ENCODE measurements at regions not wholly inside any gene's neighbourhood (a gene's known extent, or its start where the extent isn't known, plus 50 kb on each side); places are given as distances from the start of the nearest gene placed in this dataset.

DNA sequence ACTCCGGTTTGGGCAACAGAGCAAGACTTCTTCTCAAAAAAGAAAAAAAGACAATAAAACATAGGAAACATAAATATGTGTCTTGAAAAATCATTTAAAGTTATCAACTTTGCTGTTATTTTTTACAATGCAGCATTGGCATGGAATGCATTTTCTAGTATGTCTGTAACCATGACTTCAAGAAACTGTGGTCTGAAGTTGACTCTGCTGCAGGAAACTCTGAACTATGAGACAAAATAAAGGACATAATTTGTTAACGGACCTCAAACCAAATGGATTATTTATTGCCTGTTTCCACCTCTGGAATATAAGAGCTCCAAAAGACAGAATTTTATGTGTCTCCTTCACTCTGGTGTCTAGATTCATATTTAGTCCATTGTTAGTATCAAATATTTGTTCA lies 79.1 kb downstream of the TRIB2 start:
- no peak for DNase-seq (ENCODE audit: low spot score)

DNA sequence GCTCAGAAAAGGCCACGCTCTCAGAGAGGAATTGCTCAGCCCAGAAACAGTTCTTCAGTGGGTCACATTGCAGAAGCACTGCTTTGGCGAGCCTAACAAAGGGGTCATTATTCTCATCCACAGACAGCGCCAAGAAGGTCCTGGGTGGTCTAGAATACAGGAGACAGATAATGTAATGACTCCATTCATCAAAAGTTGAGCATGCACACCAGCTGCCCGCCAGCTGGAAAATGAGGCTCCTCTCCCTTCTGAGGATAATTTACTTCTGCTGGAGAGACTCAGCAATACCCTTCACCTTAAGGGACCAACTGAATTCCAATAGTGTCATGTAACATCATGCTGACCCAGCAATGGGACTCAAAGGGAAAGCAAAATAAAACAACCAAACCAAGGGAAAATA lies 79.9 kb downstream of the TRIB2 start:
- DNase-seq (ENCODE audit: low spot score), result peak; percentile 61

DNA sequence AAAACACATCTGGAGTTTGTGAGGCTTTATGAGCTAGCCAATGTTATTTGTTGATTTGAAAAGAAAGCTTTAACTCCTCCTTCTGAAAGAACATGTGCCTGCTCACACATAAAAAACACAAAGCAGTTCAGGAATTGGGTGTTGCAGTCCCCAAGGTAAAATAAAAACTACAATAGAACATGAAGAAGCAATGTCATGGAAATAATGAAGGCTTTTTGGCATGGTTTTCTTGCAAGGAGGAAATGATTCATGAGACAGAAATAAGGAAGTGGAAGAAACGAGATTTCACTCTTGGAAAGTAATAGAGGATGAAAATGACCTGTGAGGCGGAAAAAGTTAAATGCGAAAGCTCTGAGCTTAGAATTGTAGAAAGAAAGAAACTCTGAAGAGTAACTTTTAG lies 81.1 kb downstream of the TRIB2 start:
- DNase-seq (ENCODE audit: low spot score), result no peak

DNA sequence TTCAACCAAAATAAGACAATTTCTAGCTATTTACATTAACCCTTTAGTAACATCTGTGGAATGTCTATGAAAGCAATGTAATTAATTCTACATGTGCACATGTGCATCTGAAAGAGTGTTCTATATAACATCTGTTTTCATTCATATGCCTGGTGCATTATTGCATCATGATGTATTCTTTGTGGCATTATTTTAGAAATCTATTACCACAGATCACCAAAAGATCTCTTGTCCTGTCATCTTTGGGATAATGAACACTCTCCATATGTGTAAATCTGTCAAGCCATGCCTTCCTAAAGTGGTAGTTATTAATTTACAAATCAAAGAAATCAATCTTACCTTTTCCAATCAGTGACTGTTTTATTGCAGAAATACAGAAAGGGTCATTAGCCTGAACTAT lies 86.9 kb downstream of the TRIB2 start:
- DNase-seq (ENCODE audit: low spot score), result no peak

DNA sequence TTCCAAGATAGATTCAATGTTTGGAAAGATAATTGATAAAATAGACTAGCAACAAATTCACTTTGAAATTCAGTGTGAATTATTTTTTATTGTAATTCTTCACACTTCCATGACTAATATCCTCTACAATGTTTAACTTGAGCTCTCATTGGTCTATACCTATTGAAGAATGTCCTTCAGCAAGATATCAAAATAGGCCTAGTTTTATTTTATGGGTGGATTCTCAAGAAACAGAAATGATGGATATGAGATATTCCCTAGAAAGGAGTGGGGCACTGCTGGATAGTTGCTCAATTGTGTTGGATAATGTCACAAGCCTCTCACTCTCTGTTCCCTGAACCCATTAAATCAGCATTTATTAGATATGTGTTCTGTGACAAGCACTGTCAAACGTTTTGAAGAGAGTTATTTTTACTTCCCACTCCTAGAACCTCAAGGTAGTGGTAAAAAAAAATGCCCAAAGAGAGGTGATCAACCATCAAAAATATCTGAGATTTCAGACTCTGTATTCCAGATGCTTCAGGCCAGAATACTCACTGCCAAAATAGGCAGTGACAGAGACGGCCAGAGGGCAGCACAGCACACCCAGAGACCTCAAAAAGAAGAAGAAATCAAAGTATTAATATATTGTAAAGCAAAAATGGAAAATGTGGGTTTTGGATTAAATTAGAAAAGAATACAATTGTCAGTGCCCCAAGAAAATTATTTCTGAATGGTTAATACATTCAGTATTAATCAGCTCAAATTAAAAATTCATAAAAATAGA lies 87.5 kb downstream of the TRIB2 start:
- DNase-seq (ENCODE audit: low spot score), result no peak

DNA sequence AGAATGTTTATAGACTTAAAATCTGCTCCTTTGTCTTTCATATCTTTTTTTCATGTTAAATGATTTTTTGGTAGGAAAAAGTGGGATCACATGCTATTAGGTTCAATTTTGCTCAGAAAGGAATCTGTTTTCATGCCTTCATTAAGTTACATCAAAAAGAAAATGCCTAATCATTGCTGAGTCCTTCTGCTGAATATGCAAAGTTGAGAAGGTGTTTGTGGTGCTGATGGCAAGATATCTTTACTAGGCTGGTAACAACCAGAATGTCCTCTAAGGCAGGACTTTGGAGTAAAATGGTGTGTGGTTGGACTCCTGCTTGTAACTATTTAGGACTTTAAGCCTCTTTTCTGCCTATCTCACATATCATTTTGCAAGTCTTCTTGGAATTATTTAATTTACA lies 88.3 kb downstream of the TRIB2 start:
- DNase-seq (ENCODE audit: low spot score), result no peak

DNA sequence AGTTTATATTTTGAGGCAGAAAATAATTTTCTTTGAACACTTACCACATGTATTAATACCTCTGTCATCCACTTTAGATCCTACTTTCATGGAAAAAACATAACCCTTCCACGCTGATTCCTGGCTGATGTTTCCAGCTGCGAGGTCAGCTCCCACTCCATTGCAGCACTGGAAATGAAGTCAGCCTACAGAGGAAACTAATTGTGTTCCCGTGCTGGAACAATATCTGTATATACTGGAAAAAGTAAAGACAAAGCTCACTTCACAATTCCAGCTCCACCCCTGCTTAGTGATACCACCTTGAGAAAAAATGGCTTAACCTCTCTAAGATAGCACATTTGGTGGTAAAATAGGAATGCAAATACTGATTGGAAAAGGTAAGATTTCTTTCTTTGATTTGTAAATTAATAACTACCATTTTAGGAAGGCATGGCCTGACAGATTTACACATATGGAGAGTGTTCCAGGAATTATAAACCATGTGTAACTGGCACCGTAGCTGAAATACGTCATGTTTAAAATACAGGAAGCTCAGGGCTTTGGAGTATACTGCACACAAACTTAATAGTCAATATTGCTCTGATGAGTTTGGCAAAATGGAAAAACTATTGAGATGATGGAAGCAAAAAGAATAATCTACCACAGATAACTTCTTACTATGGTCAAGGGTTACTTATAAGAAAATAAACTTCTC lies 90.0 kb downstream of the TRIB2 start:
- no peak for DNase-seq (ENCODE audit: low spot score)

DNA sequence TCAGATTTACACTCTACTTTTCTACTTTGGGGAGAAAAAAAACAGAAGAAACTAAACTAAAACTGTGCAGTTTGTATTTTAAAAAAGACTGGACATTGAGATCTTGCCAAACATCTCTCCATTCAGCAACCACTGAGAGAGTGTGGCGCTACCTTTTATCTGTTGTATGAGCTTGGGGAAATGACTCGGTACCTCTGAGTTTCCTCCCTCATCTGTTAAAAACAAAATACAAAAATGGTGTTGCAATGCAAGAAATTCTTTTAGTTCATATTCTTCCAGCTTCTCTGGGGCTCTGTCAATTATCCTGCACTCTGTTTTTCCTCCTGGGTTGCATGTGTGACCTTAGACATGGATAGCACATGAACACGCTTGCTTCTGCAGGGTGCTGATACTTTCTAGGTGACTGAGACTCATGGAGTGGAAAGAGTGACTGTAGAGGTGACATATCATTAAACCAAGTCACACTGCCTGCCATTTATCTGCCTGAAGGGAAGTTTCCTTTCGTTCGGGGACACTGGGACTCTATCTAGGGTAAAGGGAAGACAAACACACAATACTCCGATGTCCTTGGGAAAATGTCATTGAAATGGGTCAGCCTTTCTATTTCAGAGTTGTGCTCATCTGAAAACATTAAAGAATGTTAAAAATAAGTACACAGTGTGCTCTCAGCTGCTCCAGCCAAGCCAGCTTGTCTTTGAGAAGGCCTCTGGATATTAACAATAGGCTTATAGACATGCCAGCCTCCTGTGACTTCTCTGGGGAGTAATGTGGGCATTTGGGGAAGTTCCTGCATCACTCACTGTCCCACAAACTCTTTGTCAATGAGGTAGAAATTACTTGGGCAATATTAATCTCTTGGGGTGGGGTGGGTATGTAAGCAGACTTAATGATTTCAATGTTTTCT lies 91.4 kb downstream of the TRIB2 start:
- DNase-seq (ENCODE audit: low spot score), result peak; percentile 13

DNA sequence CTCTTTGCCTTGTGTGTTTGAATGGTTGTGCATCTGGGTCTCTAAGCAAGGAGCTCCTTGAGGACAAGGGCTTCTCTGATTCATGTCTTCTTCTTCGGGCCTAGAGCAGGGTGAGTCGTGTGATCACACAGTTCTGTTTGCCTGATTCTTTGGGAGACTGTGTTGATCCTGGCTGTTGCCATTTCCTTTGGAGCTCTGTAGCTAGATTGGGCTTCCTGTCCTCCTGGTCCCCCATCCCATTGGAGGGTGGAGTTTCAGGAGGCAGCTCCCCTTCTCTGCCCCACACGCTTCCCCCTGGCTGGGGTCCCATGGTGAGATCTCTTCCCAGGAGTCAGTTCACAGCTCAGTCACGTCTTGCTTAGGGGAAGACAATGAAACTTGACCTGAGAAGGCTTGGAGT lies 92.8 kb downstream of the TRIB2 start:
- no peak for DNase-seq (ENCODE audit: low spot score)

DNA sequence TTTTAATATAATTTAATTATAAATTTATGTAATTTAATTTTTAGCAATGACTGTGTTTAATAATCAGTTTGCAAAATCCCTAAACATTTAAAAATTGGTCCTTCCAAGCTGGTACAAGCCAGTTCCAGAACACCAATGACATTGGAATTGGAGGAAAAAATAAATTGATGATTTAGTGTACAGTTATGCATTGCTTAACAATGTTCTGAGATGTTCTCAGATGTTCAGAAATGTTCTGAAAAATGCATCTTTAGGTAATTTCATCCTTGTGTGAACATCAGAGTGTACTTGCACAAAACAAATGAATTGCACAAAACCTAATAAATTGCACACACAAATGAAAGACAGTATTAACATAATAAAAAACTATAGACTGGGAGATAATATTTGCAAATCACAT lies 95.2 kb downstream of the TRIB2 start:
- DNase-seq (ENCODE audit: low spot score), result no peak

DNA sequence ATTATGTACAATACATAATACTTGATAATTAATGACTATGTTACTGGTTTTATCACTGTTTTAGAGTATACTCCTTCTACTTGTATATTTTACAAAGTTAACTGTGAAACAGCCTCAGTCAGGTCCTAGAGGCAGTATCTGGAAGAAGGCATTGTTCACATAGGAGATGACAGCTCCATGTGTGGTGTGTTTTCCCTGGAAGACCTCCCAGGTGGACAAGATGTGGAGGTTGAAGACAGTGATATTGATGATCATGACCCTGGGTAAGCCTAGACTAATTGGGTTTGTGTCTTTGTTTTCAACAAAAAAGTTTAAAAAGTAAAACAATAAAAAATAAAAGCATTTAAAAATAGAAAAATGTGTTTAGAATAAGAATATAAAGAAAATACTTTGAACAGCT lies 96.4 kb downstream of the TRIB2 start:
- DNase-seq (ENCODE audit: low spot score), result no peak

DNA sequence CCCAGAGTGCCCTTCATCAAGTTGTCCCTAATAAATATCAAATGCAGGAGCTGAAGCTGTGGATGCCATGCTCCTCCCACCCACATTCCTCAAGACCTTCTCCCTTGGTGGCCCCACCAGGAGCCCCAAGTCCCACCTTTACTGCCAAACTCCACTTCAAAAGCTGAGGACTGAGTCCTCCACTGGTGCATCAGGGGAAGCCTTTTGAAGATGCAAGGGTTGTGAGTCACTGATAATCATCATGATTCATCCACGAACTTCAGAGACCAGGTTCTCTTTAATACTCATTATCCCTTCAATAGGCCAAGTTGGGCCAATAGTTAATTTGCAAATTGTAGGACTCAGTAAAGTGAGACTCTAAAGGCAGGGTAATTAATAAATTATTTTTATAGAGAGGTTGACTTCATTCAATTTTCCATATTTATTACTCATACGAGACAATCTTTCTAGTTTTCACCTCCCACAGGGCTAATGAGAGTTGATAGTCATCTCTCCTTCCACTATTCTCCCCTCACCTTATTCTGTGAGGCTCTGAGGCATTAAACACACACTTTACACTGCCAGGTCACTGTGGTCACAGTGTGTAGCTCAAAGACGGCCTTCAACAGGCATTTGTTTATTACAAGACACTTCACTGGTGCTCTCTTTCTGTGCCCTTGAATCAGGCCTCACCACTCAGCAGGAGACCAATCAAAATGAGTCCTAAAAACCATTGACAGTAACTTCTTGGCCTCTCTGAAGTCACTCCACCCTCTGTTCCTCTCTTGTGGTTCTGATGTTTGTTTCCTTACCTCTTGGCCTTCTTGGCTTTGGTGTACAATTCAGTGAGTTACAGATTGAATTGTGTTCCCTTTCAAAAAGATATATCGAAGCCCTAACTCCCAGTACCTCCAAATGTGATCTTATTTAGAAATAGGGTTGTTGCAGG lies 99.9 kb downstream of the TRIB2 start:
- no peak for DNase-seq (ENCODE audit: low spot score)

DNA sequence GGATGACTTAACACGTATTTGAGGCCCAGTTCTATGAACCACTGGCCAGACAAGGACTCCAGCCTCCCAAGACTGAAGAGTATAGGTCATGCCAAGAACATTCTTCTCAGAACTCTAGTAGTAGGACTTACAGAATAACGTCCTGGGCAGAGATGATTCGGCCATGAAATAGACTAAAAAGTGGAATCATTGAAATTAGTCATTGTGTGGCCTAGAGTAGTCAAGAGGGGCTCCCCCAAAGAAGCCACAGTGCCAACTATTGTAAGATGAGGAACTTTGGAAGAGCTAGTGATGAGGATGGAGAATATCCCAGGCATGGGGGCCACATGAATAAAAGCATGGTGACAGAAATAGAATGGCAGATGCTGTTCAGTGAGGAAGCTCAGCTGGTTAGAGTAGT lies 101.1 kb downstream of the TRIB2 start:
- DNase-seq (ENCODE audit: low spot score), result no peak

DNA sequence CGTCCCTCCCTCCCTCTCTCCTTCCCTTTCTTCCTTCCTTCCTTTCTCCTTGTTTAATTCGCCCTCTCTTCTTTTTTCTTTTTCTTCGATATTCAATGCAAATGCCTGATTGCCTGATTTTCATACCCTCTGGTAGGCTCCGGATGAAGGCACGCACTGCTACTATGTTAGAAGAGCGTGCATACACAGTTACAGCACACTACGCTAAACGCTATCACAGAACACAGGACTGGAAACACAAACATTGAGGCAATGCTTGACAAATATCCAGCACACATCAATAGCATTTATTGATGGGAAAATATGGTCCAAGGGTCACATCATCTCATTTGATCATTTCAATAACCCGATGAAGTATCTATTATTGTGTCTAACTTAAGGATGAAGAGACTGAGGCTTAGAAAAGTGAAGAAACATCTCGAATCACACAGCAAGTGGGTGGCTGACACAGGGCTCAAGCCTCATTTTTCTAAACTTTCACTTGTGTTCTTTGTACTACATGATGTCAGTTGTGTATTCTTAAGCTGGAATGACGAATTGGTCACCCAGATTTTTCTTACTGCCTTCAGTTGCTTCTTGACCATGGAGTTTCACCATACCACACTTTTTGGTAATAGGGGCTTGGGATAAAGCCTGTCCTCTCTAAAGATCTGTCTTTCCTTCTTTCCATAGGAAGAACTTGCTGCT lies 101.8 kb downstream of the TRIB2 start:
- DNase-seq (ENCODE audit: low spot score), result no peak

DNA sequence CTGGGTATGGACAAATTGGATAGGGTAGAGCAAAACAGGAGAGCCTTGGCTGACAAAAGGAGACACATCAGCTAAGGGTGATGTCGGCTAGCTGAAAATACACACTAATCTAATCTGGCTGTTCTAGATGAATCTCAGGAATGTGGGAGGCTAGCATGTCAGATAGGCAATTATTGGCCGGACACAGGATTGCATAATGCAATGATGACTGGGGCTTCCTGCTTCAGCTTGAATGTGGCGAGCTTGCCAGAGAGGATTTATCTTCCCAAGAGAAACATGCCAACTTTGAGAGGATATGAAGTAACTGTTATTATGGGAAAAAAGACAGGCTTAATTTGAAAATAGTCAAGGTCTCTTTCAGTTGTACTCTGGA lies 102.4 kb downstream of the TRIB2 start:
- DNase-seq (ENCODE audit: low spot score), result no peak

DNA sequence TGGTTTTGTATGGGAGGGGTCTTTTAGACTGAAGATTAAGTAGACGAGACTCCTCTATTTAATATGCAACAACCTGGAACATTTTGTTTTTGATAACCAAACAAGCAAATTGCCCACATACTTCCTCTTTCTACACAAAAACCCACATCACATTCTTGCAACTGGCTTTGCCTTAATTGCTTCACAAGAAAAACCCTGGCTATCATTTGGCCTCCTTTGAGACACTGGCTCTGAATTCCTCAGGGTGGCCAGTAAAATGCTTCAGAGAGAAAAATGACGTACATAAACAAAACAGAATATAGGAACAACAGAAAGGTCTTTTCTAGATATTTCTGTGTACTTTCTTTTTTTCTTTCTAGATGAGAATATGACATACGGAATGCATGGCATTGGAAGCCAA lies 103.0 kb downstream of the TRIB2 start:
- no peak for DNase-seq (ENCODE audit: low spot score)

DNA sequence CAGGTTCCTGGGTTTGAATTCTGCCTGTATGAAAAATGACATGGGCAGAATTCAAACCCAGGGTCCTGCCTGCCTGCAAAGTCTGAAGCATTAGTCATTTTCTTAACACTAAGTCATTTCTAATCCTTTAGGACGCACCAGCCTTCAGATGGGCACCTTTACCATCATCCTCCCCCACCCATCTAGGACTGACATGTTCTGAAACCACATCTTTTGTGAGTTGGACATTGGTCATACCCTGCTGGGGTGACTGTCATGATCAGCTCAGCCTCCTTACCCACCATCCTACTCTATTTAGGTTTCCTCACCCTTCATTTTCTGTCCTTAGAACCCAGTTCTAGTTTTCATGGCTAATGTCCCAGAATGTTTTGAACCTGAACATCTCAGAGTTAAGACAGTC lies 104.9 kb downstream of the TRIB2 start:
- no peak for DNase-seq (ENCODE audit: low spot score)

DNA sequence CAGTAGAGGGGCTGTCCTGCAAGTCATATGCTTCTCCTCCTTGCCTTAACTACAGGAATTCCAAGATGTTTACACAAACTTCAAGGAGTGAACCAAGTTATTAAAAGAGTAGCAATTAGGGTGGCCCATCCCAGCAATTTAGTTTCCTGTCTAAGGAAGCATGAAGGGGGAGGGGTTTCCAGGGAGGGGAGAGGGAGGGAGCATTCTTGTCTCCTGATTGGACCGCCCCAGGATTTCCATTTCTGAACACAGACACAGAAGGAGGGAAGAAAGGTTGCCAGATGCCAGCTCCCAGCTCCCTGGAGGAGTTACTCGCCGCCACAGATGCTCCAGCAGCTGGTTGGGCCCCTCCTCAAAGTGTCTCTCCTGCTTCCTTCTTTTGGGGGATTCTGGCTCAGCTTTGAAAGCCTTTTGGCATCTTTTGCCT lies 107.6 kb downstream of the TRIB2 start:
- DNase-seq (ENCODE audit: low spot score), result no peak

DNA sequence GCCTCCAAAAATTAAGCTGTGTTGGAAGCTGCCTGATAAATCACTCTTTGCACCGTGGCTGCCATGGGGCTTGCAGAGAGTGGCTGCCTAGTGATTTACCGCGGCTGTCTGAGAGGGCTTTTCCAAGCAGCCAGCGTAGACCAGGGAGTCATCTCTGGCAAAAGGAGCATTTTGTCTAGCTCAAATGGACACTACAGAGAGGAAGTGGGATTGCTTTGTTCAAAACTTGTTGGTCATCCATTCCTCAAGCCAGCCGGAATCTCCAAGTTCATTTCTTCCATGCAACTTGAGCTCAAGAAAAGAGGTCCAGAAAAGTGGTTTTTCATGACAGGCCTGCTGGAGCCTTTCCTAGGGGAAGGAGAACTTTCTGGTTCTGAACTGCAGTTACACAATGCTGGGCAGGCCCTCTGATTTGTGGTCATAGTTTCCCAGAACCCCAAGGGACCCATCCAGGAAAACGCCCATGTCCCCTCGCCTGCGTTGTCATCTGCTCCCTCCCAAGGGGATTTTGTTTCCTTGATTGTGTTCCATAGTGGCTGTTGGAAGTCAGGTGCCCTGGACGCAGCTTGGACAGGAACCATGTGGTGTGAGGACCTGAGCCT lies 108.1 kb downstream of the TRIB2 start:
- DNase-seq (ENCODE audit: low spot score), result no peak

DNA sequence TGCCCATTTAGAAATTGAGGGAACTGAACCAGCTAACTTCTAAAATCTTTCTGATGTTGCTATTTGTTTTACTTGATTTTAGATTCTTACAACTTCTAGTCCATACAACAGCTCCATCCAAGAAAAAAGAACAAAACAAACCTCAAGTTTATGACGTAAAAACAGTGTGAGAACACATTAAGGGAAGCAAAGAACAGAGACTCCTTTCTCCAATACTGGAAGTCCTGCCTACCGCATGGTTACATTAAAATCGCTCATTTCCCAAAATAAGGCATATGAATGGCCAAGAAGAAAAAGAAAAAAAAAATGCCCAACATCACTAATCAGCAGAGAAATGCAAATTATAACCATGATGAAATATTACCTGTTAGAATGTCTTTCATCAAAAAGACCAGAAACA lies 110.0 kb downstream of the TRIB2 start:
- no peak for DNase-seq (ENCODE audit: low spot score)

DNA sequence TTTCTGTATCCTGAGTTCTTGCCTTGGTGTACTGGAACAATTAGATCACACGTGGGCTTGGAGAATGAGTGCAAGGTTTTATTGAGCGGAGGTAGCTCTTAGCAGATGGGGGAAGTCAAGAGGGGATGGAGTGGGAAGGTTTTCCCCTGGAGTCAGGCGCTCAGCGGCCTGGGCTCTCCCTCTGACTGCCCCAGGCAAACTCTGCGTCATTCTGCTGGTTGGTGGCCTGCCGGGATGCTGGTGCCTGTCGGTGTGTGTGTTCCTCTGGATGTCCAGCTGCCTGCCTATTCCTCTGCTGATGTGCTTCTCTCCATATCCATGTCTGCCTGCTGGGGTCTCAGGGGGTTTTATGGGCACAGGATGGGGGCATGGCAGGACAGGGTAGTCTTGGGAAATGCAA lies 111.0 kb downstream of the TRIB2 start:
- DNase-seq (ENCODE audit: low spot score), result no peak

All from globus pallidus (tissue), 1 donor.